ENCODE measurements at regions not wholly inside any gene's neighbourhood (a gene's known extent, or its start where the extent isn't known, plus 50 kb on each side); places are given as distances from the start of the nearest gene placed in this dataset.

GRCh38 chr11:26835611-26836010 lies 113.8 kb upstream of the SLC5A12 start:
- TF ChIP-seq CTCF (IDR thresholded peaks at IDR 0.05), result no peak
- no peak for TF ChIP-seq POLR2A (IDR thresholded peaks at IDR 0.05)
